Caco-2 (cell line): ENCODE measurements at regions not wholly inside any gene's neighbourhood (a gene's known extent, or its start where the extent isn't known, plus 50 kb on each side); places are given as distances from the start of the nearest gene placed in this dataset.
"Not testable (repeated sequence)": the region's sequence is repeated elsewhere in the genome, so short reads cannot be mapped to it uniquely, and the experiment has no call there.

Experiments used
- BruUV-seq: library from RNA; stranded (reverse); fragments of 400-500 nt; replicated peaks from 2 replicates; lab custom pipeline; 2021; lab: Mats Ljungman, UMichigan
- CTCF ChIA-PET: fragments of 300-600 bp; sonication (Branson Sonifier 250); formaldehyde crosslinking; loops from one replicate; lab custom pipeline; 2022; ENCODE audit warnings: antibody characterized with exemption; lab: Charles Lee
- POLR2A ChIA-PET: fragments of 300-600 bp; sonication (Branson Sonifier 250); formaldehyde crosslinking; loops from one replicate; lab custom pipeline; 2022; ENCODE audit warnings: antibody characterized with exemption; lab: Charles Lee
- DNase-seq, 2 experiments: peaks; one replicate each; pipeline versions ENCODE4 v3.0.0 to v3.0.0-alpha.2; 2020 to 2022
- H3K27me3 ChIP-seq: replicated peaks from 2 replicates; pipeline ENCODE4 v1.6.0; 2011; ENCODE audit warnings: low read length; ENCODE audit not compliant: control insufficient read depth, insufficient read depth
- H3K36me3 ChIP-seq: 2 replicates; pipeline ENCODE4 v1.5.1; 2011; ENCODE audit warnings: low read length; ENCODE audit not compliant: control insufficient read depth, insufficient read depth
- H3K4me1 ChIP-seq: fragments of 250-450 bp; sonication (Bioruptor Pico); 2 replicates; pipeline ENCODE4 v1.5.1; 2020; ENCODE audit warnings: mild to moderate bottlenecking
- H3K4me3 ChIP-seq: 2 replicates; pipeline ENCODE4 v1.5.1; 2011; ENCODE audit warnings: low read depth, mild to moderate bottlenecking, control low read depth, low read length
- H3K9me3 ChIP-seq: fragments of 250-450 bp; sonication (Bioruptor Pico); 2 replicates; pipeline ENCODE4 v1.5.1; 2020; ENCODE audit warnings: mild to moderate bottlenecking, moderate library complexity
- H3K27ac Mint-ChIP-seq: one replicate; pipeline ENCODE4 v1.8.0; 2022; ENCODE audit warnings: mixed read lengths; ENCODE audit not compliant: unreplicated experiment
- H3K27me3 Mint-ChIP-seq: one replicate; pipeline ENCODE4 v1.8.0; 2022; ENCODE audit warnings: mixed read lengths; ENCODE audit not compliant: insufficient read depth, unreplicated experiment
- H3K36me3 Mint-ChIP-seq: one replicate; pipeline ENCODE4 v1.8.0; 2022; ENCODE audit warnings: mild to moderate bottlenecking, mixed read lengths; ENCODE audit not compliant: insufficient read depth, unreplicated experiment
- H3K4me1 Mint-ChIP-seq: one replicate; pipeline ENCODE4 v1.8.0; 2022; ENCODE audit warnings: low read depth, mixed read lengths; ENCODE audit not compliant: unreplicated experiment
- H3K4me3 Mint-ChIP-seq: one replicate; pipeline ENCODE4 v1.8.0; 2022; ENCODE audit warnings: mild to moderate bottlenecking, moderate library complexity, mixed read lengths; ENCODE audit not compliant: unreplicated experiment
- H3K9me3 Mint-ChIP-seq: one replicate; pipeline ENCODE4 v1.8.0; 2022; ENCODE audit warnings: mixed read lengths; ENCODE audit not compliant: unreplicated experiment
- intact Hi-C: fragments of 100-400 bp; cut with micrococcal nuclease; formaldehyde crosslinking; loops from one replicate; pipeline ENCODE4 v1.10.0; 2022; ENCODE audit not compliant: unreplicated experiment

DNA sequence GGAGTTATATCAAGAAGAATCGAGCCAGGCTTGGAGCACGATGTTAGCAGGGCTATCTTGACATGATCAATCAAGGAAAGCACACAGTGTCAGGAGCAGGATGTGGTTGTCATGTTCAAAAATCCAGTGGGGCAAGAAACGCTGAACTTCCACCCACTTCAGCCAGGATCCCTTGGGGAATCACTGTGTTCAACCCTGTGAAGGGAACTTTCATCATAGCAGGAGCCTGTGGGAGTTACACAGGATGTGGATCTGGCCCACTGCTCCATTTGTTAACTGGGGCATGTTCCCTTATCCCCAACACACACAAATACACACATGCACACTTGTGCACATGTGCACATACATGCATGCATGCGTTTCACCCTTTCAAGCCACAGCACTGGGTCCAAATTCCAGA lies 619.3 kb downstream of the SPATA31A6 start:
- H3K36me3 ChIP-seq, H3K4me3 Mint-ChIP-seq, H3K27ac Mint-ChIP-seq, POLR2A ChIA-PET, H3K4me1 Mint-ChIP-seq, H3K27me3 Mint-ChIP-seq, H3K9me3 ChIP-seq, H3K4me1 ChIP-seq, H3K36me3 Mint-ChIP-seq, DNase-seq, BruUV-seq, intact Hi-C loops, H3K4me3 ChIP-seq, H3K9me3 Mint-ChIP-seq, CTCF ChIA-PET, H3K27me3 ChIP-seq: not testable (repeated sequence)

DNA sequence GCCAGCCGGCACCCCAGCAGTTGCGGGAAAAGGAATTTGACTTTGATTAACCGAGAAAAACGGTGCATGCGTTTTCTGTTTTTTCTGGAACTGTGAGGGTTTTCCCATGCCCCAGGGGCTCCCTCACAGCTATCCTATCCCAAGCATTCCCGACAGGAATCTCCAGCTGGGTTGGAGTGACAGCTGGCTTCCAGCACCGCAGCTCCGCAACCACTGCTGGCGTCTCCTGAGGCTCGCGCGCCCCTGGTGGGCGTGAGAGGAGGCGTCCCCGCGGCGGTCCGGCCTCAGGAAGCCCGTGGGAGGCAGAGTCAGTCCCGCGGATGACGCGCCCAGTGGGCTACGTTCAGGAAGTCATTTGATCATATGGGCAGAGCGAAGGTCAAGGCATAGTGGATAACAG lies 623.2 kb downstream of the SPATA31A6 start:
- H3K27me3 ChIP-seq, H3K4me1 ChIP-seq, H3K4me3 ChIP-seq, CTCF ChIA-PET, H3K4me3 Mint-ChIP-seq, H3K27me3 Mint-ChIP-seq, H3K4me1 Mint-ChIP-seq, intact Hi-C loops, H3K9me3 ChIP-seq, H3K9me3 Mint-ChIP-seq, H3K27ac Mint-ChIP-seq, H3K36me3 ChIP-seq, POLR2A ChIA-PET, DNase-seq, BruUV-seq, H3K36me3 Mint-ChIP-seq: not testable (repeated sequence)

DNA sequence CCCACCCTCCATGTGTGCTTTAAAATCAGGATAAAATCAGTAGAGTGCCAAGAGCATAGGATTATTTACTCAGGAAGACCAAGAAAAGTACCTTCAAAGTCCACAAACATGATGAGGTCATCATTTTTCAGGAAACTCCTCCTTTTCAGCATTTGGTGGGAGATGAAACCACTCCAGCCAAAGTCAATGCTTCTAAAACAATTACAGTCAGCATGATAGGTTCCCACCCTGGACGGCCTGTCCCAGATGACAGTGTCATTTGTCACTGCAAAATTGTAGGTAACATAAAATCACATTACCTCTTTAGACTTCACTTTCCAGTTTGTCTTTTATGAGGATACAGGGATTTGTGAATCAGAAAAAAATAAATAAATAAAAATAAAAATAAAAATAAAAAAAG lies 638.0 kb downstream of the SPATA31A6 start:
- H3K27ac Mint-ChIP-seq, H3K4me3 Mint-ChIP-seq, H3K36me3 ChIP-seq, H3K27me3 Mint-ChIP-seq, CTCF ChIA-PET, DNase-seq, H3K4me3 ChIP-seq, H3K4me1 ChIP-seq, H3K9me3 ChIP-seq, BruUV-seq, H3K9me3 Mint-ChIP-seq, H3K36me3 Mint-ChIP-seq, H3K27me3 ChIP-seq, intact Hi-C loops, H3K4me1 Mint-ChIP-seq, POLR2A ChIA-PET: not testable (repeated sequence)

DNA sequence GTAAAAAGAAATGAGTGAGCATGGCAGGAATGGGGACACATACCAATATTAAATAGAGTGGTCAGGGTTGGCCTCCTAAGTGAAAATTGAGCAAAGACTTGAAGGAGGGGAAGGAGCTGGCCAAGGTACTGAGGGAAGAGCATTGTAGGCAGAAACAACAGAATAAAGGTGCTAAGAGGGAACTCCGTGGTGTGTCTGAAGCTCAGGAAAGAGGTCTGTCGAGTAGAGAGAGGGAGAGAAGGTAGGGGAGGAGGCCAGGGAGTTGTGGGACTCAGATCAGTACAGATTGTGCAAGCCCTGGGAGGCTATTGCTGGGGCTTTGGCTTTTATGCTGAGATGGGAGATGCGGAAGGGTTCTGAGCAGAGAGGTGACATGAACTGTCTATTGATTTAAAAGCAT lies 664.7 kb downstream of the SPATA31A6 start:
- POLR2A ChIA-PET = not testable (repeated sequence)

DNA sequence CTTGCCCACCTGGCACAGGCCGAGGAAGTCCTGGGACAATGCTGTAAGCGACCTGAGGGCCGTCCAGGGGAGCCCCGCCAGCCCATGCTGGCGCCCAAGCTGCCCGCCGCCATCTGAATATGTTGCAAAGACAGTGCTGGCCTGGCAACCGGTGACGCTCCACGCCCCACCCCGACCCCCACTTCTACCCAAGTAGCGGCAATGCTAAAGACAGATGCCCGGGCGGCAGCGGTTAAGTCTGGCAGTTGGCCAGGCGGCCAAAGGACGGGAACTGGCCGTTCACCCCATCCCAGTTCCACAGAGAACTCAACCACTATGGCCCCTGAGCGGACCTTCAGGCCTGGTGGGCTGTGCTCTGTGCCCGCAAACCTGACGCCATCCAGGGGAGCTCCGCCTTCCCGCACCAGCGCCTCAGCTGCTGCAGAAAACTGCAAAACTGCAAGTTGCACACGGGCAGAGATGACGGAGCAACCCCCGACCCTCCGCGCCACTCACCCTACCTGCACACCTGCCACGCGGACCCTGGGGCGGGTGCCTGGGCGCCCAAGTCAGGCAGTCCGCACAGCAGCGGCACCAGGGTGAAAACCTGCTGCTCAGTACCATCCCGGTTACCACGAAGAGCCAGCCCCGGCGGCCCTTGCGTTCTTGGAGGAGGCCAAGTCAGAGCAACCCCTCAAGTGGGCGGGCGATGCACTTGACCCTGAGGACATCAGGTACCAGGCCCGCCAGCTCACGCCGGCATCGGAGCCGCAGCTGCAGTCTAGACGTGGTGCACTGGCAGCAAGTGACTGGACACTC lies 667.6 kb downstream of the SPATA31A6 start:
- POLR2A ChIA-PET, intact Hi-C loops, H3K4me3 Mint-ChIP-seq, H3K9me3 Mint-ChIP-seq, DNase-seq, H3K9me3 ChIP-seq, H3K27me3 Mint-ChIP-seq, H3K4me1 Mint-ChIP-seq, H3K36me3 ChIP-seq, H3K36me3 Mint-ChIP-seq, H3K4me3 ChIP-seq, CTCF ChIA-PET, H3K4me1 ChIP-seq, BruUV-seq, H3K27me3 ChIP-seq, H3K27ac Mint-ChIP-seq: not testable (repeated sequence)

More for the DNA sequence above, 664.7 kb downstream of the SPATA31A6 start:
- H3K9me3 Mint-ChIP-seq, H3K4me1 ChIP-seq, CTCF ChIA-PET, H3K4me1 Mint-ChIP-seq, BruUV-seq, H3K27me3 ChIP-seq, H3K9me3 ChIP-seq, H3K4me3 ChIP-seq, H3K4me3 Mint-ChIP-seq, H3K36me3 ChIP-seq, H3K27ac Mint-ChIP-seq, H3K27me3 Mint-ChIP-seq, intact Hi-C loops, H3K36me3 Mint-ChIP-seq, DNase-seq: not testable (repeated sequence)

DNA sequence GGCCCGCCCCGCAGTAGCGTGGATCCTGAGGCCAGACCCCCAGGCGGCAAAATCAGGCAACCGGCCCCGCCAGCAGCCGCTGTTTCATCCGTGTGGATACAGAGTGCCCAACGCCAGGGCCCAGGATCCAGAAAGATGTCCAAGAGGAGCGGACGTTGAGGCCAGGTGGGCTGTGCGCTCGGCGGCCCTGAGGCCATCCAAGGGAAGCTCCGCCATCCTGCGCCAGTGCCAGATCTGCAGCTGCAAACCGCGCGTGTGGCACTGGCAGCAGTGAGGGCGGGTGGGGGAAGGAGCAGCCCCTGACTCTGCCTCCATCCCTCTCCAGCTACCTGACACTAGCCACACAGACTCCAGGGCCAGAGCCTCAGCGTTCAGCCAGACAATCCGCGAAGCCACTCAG lies 668.2 kb downstream of the SPATA31A6 start:
- DNase-seq, H3K4me1 Mint-ChIP-seq, H3K4me3 ChIP-seq, H3K27ac Mint-ChIP-seq, H3K9me3 ChIP-seq, CTCF ChIA-PET, H3K36me3 Mint-ChIP-seq, H3K9me3 Mint-ChIP-seq, H3K36me3 ChIP-seq, H3K4me1 ChIP-seq, H3K4me3 Mint-ChIP-seq, H3K27me3 ChIP-seq, H3K27me3 Mint-ChIP-seq, BruUV-seq, POLR2A ChIA-PET, intact Hi-C loops: not testable (repeated sequence)

DNA sequence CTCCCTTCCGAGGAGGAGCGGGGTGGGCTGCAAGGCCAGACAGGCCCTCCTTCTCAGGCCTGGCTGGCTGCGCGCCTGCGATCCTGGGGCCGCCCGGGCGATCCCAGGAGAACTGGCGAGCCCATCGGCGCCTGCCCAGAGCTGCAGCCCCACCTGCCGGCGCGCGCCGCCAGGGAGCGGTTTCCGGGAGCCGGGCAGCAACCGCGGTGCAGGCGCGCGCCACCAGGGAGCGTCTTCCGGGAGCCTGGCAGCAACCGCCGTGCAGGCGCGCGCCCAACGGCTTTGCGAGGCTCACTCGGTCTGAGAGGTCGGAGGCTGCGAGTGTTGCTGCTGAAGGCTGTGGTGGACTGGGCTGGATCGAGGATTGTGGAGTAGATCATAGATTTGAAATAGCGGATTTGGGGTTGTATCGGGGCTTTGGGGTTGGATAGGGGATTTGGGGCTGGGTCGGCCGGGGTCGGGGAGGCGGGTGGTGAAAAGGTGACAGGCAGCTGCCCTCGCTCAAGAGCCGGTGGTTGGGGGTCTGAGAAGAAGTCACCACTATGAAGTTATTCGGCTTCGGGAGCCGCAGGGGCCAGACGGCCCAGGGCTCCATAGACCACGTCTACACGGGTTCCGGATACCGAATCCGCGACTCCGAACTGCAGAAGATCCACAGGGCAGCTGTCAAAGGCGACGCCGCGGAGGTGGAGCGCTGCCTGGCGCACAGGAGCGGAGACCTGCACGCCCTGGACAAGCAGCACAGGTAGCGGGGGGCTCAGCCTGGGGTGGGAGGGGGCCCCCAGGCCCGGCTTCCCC lies 668.9 kb downstream of the SPATA31A6 start:
- POLR2A ChIA-PET, H3K9me3 Mint-ChIP-seq, H3K4me1 Mint-ChIP-seq, H3K36me3 ChIP-seq, H3K4me3 ChIP-seq, H3K4me1 ChIP-seq, H3K27me3 ChIP-seq, H3K36me3 Mint-ChIP-seq, H3K27ac Mint-ChIP-seq, CTCF ChIA-PET, H3K4me3 Mint-ChIP-seq, H3K9me3 ChIP-seq, DNase-seq, H3K27me3 Mint-ChIP-seq, intact Hi-C loops, BruUV-seq: not testable (repeated sequence)
